NB4 (cell line): ENCODE measurements at regions not wholly inside any gene's neighbourhood (a gene's known extent, or its start where the extent isn't known, plus 50 kb on each side); places are given as distances from the start of the nearest gene placed in this dataset.
"Not testable (repeated sequence)": the region's sequence is repeated elsewhere in the genome, so short reads cannot be mapped to it uniquely, and the experiment has no call there.

Experiments
- DNase-seq: peaks from one replicate; pipeline ENCODE4 v3.0.0; 2010; ENCODE audit warnings: low read depth
- H3K4me3 ChIP-seq: one replicate; pipeline ENCODE4 v1.5.1; 2011; ENCODE audit warnings: mild to moderate bottlenecking, low read depth, low read length, moderate library complexity
- MYC ChIP-seq: IDR thresholded peaks from 2 replicates; pipeline ENCODE4 v1.6.1; 2011; ENCODE audit warnings: low read depth, low read length
- POLR2A ChIP-seq: IDR thresholded peaks from 2 replicates; pipeline ENCODE4 v1.6.1; 2011; ENCODE audit warnings: mild to moderate bottlenecking; ENCODE audit not compliant: insufficient read length; ENCODE audit errors: extremely low read depth
- TF ChIP-seq, protein P1 (sequence below): IDR thresholded peaks from 2 replicates; pipeline ENCODE4 v1.6.1; 2011; ENCODE audit warnings: low read depth, low read length
- TF ChIP-seq, protein P2 (sequence below): IDR thresholded peaks from one replicate; pipeline ENCODE4 v1.5.1; 2012; ENCODE audit warnings: low read depth, low read length

DNA sequence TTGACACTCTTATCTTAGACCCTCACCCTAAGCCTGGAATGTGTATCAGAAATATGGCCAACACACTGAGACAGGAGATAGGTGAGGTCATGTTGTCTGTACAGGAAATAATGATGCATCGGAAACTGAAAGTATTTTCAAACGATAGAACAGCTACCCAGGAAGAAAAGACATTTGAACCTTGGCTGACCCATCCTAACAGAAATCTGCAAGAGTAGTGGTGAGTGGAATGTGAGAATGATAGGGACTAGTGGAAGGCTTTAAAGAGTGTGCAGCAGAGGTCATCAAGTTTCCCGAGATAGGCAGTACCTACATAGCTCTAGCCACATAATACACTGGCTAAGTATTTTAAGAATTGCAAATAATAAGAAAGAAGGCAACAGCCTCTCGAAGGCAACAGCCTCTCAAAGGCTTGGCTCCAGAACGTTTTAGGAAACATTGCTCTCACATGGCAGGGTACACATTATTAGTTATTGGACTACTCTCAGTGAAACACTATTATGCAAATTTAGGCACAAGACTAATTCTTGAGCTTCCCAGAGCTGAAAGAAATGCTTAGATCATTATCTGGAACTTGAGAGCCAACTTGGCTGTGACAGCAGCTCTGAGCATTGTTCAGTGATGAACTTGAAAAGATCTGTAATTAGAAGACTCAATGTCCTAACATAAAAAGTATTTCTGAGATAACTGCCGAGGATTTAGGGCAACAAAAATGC, 133.1 kb upstream of the FBXL7 start:
- TF ChIP-seq POLR2A (no peak), MYC (no peak)
- TF ChIP-seq, protein P1, sequence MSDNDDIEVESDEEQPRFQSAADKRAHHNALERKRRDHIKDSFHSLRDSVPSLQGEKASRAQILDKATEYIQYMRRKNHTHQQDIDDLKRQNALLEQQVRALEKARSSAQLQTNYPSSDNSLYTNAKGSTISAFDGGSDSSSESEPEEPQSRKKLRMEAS = no peak
- TF ChIP-seq, protein P2, sequence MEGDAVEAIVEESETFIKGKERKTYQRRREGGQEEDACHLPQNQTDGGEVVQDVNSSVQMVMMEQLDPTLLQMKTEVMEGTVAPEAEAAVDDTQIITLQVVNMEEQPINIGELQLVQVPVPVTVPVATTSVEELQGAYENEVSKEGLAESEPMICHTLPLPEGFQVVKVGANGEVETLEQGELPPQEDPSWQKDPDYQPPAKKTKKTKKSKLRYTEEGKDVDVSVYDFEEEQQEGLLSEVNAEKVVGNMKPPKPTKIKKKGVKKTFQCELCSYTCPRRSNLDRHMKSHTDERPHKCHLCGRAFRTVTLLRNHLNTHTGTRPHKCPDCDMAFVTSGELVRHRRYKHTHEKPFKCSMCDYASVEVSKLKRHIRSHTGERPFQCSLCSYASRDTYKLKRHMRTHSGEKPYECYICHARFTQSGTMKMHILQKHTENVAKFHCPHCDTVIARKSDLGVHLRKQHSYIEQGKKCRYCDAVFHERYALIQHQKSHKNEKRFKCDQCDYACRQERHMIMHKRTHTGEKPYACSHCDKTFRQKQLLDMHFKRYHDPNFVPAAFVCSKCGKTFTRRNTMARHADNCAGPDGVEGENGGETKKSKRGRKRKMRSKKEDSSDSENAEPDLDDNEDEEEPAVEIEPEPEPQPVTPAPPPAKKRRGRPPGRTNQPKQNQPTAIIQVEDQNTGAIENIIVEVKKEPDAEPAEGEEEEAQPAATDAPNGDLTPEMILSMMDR = no peak
- no peak overlapping the region for H3K4me3 ChIP-seq
- no peak for DNase-seq

DNA sequence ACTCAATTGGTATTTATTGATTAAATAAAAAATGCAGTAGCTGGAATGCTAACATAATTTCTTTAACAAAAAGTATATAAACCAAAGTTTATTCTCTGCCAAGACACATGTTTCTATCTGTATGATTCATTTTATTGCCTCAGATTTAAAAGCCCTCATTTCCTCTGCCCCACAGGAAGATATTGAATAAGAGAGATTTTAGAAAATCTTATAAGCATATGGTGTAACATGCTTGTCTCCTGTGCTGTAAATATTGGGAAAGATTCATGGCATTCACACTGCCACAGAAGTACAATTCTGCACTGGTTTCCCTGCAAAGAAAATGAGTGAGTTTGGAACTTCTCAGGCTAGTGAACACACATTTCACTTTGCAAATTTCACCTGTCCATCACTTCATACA, 134.9 kb upstream of the FBXL7 start:
- TF ChIP-seq POLR2A (no peak), MYC (no peak)
- TF ChIP-seq, protein P2 = no peak
- TF ChIP-seq, protein P1 = no peak
- DNase-seq = no peak
- no peak overlapping the region for H3K4me3 ChIP-seq

DNA sequence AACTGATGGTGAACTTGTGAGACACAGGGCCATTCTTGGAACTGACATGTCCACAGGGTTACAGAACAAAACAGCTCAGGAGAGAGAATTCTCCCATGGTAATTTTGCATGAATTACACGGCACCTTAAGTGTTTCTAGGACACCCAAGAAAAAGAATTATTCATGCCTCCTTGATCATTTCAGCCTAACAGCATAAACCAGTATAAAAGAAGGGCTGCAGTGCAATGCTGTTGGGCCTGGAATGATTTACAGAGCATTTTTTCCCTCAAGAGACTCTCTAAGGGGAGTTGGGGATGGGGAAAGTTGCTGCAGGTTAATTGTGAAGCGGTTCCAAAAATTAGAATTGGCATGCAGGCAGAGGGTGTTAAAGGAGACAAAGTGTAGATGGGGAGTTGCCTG, 136.4 kb upstream of the FBXL7 start:
- TF ChIP-seq, protein P2 = no peak
- TF ChIP-seq POLR2A = no peak
- TF ChIP-seq, protein P1 = no peak
- no peak for TF ChIP-seq MYC
- DNase-seq = no peak
- H3K4me3 ChIP-seq = no peak overlapping the region

DNA sequence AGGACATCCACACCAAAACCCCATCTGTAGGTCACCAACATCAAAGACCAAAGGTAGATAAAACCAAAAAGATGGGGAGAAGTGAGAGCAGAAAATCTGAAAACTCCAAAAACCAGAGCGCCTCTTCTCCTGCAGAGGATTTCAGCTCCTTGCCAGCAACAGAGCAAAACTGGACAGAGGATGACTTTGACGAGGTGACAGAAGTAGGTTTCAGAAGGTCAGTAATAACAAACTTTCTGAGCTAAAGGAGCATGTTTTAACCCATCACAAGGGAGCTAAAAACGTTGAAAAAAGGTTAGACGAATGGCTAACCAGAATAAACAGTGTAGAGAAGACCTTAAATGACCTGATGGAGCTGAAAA, 142.9 kb upstream of the FBXL7 start:
- not testable (repeated sequence) for H3K4me3 ChIP-seq, DNase-seq

DNA sequence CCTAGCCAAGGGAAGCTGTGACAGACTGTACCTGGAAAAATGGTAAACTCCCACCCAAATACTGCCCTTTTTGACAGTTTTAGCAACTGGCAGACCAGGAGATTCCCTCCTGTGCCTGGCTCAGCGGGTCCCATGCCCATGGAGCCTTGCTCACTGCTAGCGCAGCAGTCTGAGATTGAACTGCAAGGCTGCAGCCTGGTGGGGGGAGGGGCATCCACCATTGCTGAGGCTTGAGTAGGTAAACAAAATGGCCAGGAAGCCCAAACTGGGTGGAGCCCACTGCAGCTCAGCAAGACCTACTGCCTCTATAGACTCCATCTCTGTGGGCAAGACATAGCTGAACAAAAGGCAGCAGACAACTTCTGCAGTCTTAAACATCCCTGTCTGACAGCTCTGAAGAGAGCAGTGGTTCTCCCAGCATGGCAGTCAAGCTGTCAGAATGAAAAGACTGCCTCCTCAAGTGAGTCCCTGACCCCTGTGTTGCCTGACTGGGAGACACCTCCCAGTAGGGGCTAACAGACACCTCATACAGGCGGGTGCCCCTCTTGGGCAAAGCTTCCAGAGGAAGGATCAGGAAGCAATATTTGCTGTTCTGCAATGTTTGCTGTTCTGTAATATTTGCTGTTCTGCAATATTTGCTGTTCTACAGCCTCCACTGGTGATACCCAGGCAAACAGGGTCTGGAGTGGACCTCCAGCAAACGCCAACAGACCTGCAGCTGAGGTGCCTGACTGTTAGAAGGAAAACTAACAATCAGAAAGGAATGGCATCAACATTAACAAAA, 143.5 kb upstream of the FBXL7 start:
- not testable (repeated sequence) for DNase-seq, H3K4me3 ChIP-seq

DNA sequence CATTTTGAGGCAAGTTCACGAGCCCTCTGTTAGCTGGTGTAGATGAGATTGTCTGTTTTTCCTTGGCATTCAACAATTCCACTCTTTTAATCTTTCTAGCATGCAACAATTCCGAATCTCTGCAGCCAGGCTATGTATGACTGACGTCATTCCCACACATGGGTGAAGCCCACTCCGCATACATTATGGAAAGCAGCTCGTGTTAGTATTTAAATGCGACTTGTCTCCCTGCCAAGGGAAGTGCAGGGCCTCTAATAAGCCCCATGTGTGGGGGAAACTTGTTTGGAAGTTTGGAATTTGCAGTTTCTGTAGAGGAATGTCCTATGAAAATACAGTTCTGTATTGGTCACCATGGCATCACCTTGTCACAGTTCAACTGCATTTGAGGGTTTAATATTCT, 146.0 kb upstream of the FBXL7 start:
- H3K4me3 ChIP-seq = no peak overlapping the region
- DNase-seq = no peak
- TF ChIP-seq, protein P1 = no peak
- TF ChIP-seq MYC (no peak), POLR2A (no peak)
- TF ChIP-seq, protein P2 = no peak
